ENCODE measurements at regions not wholly inside any gene's neighbourhood (a gene's known extent, or its start where the extent isn't known, plus 50 kb on each side); places are given as distances from the start of the nearest gene placed in this dataset.

GRCh38 chr5:133703935-133704334 lies 91.6 kb upstream of the FSTL4 start:
- Mint-ChIP-seq H3K4me1 (peaks cover 8% of the 10 kb centered on the region), H3K27ac (no peak overlapping the region), H3K9me3 (no peaks in the 10 kb centered on the region), H3K27me3 (ENCODE audit: low read depth) (peaks cover 4% of the 10 kb centered on the region), H3K4me3 (no peak overlapping the region), H3K36me3 (no peaks in the 10 kb centered on the region)
- DNase-seq (ENCODE audit: low spot score in 2 of 2, unreplicated experiment in 2 of 2) = no peak
- TF ChIP-seq, protein P1, sequence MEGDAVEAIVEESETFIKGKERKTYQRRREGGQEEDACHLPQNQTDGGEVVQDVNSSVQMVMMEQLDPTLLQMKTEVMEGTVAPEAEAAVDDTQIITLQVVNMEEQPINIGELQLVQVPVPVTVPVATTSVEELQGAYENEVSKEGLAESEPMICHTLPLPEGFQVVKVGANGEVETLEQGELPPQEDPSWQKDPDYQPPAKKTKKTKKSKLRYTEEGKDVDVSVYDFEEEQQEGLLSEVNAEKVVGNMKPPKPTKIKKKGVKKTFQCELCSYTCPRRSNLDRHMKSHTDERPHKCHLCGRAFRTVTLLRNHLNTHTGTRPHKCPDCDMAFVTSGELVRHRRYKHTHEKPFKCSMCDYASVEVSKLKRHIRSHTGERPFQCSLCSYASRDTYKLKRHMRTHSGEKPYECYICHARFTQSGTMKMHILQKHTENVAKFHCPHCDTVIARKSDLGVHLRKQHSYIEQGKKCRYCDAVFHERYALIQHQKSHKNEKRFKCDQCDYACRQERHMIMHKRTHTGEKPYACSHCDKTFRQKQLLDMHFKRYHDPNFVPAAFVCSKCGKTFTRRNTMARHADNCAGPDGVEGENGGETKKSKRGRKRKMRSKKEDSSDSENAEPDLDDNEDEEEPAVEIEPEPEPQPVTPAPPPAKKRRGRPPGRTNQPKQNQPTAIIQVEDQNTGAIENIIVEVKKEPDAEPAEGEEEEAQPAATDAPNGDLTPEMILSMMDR (IDR thresholded peaks at IDR 0.05; ENCODE audit: unreplicated experiment) = no peak

- Mint-ChIP-seq H3K4me3 (no peak overlapping the region), H3K4me1 (peaks cover 8% of the 10 kb centered on the region), H3K9me3 (no peaks in the 10 kb centered on the region), H3K27ac (no peak overlapping the region), H3K36me3 (no peaks in the 10 kb centered on the region), H3K27me3 (ENCODE audit: low read depth) (peaks cover 5% of the 10 kb centered on the region)
- DNase-seq (ENCODE audit: low spot score in 2 of 2, unreplicated experiment in 2 of 2) = no peak
- TF ChIP-seq, protein P1 (IDR thresholded peaks at IDR 0.05; ENCODE audit: unreplicated experiment) = no peak
Observed at GRCh38 chr5:133702791-133703770, 90.7 kb upstream of the FSTL4 start.

DNA sequence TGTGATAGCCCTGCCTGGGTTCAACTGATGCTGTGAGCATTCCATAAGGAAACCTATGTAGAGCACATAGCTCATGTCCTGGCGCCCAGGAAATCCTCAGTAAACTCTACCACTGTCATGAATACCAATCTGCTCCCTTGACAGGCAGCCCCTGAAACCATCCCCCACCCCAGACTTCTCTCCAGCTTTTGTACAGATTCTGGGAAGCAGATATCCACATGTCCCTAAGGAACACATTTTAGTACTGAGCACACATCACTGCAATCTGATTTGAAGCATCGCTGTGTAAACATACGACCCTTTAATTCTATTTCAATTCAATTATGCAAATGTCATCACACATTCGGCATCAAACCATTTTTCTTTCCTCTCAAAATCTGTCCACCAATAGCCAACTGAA lies 89.5 kb upstream of the FSTL4 start:
- Mint-ChIP-seq H3K4me3 (no peak overlapping the region), H3K4me1 (peaks cover 7% of the 10 kb centered on the region), H3K27me3 (ENCODE audit: low read depth) (peaks cover 4% of the 10 kb centered on the region), H3K36me3 (no peaks in the 10 kb centered on the region), H3K9me3 (no peaks in the 10 kb centered on the region), H3K27ac (no peak overlapping the region)
- TF ChIP-seq, protein P1 (IDR thresholded peaks at IDR 0.05; ENCODE audit: unreplicated experiment) = no peak
- no peak for DNase-seq (ENCODE audit: low spot score in 2 of 2, unreplicated experiment in 2 of 2)

GRCh38 chr5:133700251-133700650 lies 87.9 kb upstream of the FSTL4 start:
- TF ChIP-seq, protein P1 (IDR thresholded peaks at IDR 0.05; ENCODE audit: unreplicated experiment) = no peak
- H3K4me1 Mint-ChIP-seq = peaks cover 7% of the 10 kb centered on the region
- no peak overlapping the region for H3K27ac Mint-ChIP-seq
- H3K4me3 Mint-ChIP-seq = no peak overlapping the region
- DNase-seq (ENCODE audit: low spot score in 2 of 2, unreplicated experiment in 2 of 2) = no peak
- H3K27me3 Mint-ChIP-seq (ENCODE audit: low read depth) = peaks cover 15% of the 10 kb centered on the region
- H3K9me3 Mint-ChIP-seq = no peaks in the 10 kb centered on the region
- no peaks in the 10 kb centered on the region for H3K36me3 Mint-ChIP-seq

GRCh38 chr5:133698646-133699526 lies 86.5 kb upstream of the FSTL4 start:
- no peak for DNase-seq (ENCODE audit: low spot score in 2 of 2, unreplicated experiment in 2 of 2)
- H3K9me3 Mint-ChIP-seq = no peaks in the 10 kb centered on the region
- peaks cover 21% of the 10 kb centered on the region for H3K27me3 Mint-ChIP-seq (ENCODE audit: low read depth)
- no peaks in the 10 kb centered on the region for H3K36me3 Mint-ChIP-seq
- no peak overlapping the region for H3K27ac Mint-ChIP-seq
- H3K4me3 Mint-ChIP-seq = no peak overlapping the region
- TF ChIP-seq, protein P1 (IDR thresholded peaks at IDR 0.05; ENCODE audit: unreplicated experiment) = no peak
- H3K4me1 Mint-ChIP-seq = peaks cover 7% of the 10 kb centered on the region

Measured in mesothelial cell of epicardium (in vitro differentiated cells).